NB4 (cell line): ENCODE measurements at regions not wholly inside any gene's neighbourhood (a gene's known extent, or its start where the extent isn't known, plus 50 kb on each side); places are given as distances from the start of the nearest gene placed in this dataset.

Source experiments
- DNase-seq: peaks from one replicate; pipeline ENCODE4 v3.0.0; 2010; ENCODE audit warnings: low read depth
- H3K4me3 ChIP-seq: one replicate; pipeline ENCODE4 v1.5.1; 2011; ENCODE audit warnings: mild to moderate bottlenecking, low read depth, low read length, moderate library complexity
- MYC ChIP-seq: IDR thresholded peaks from 2 replicates; pipeline ENCODE4 v1.6.1; 2011; ENCODE audit warnings: low read depth, low read length
- POLR2A ChIP-seq: IDR thresholded peaks from 2 replicates; pipeline ENCODE4 v1.6.1; 2011; ENCODE audit warnings: mild to moderate bottlenecking; ENCODE audit not compliant: insufficient read length; ENCODE audit errors: extremely low read depth
- TF ChIP-seq, protein P1 (sequence below): IDR thresholded peaks from one replicate; pipeline ENCODE4 v1.5.1; 2012; ENCODE audit warnings: low read depth, low read length
- TF ChIP-seq, protein P2 (sequence below): IDR thresholded peaks from 2 replicates; pipeline ENCODE4 v1.6.1; 2011; ENCODE audit warnings: low read depth, low read length

DNA sequence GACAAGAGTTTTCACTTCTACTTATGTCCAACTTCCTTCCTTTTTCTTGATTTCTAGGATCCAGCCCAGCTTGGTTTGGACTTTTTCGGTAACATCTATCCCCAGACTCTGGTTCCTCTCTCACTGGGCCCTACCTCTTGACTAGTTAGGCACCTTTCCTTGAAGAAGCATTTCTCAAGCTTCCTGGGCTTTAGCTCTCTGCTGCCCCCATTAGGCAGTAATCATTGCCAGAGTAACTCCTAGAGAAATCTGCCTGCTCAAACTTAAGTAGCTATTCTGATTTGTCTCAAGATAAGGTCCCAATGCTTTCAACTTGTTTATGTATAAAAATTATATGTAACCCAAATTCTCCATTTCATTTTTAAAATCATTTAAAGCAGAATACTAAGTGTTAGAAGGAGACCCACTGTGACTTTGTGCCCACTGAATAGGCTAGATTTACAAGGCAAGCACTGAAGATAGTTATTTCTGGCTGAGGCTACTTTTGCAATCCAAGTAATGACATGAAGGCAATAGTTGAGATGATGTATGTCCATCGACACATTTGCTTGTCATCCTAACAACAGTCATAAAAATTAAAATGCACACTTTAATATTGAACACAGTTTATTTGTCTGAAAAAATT lies 275.0 kb upstream of the G2E3 start:
- peak; percentile 47 for DNase-seq
- TF ChIP-seq MYC (no peak), POLR2A (no peak)
- TF ChIP-seq, protein P1, sequence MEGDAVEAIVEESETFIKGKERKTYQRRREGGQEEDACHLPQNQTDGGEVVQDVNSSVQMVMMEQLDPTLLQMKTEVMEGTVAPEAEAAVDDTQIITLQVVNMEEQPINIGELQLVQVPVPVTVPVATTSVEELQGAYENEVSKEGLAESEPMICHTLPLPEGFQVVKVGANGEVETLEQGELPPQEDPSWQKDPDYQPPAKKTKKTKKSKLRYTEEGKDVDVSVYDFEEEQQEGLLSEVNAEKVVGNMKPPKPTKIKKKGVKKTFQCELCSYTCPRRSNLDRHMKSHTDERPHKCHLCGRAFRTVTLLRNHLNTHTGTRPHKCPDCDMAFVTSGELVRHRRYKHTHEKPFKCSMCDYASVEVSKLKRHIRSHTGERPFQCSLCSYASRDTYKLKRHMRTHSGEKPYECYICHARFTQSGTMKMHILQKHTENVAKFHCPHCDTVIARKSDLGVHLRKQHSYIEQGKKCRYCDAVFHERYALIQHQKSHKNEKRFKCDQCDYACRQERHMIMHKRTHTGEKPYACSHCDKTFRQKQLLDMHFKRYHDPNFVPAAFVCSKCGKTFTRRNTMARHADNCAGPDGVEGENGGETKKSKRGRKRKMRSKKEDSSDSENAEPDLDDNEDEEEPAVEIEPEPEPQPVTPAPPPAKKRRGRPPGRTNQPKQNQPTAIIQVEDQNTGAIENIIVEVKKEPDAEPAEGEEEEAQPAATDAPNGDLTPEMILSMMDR: peak; percentile 81

DNA sequence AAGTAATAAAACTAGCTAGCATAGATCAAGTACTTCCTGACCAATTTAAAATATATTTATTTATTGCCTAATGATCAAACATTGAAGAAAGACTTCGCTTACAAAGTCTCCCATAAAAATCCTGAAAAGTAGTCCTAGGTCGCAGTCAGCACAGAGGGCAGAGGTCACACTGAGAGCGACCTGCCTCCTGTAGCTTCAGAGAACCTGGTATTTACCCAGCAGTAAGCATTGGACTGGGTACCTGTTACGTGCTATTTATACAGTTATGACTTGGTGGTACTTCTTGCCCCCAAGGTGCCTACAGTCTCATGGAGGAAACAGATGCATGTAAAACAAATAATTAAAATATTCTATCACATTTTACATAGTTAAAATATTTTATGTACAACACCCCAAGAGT lies 274.1 kb upstream of the G2E3 start:
- no peak overlapping the region for H3K4me3 ChIP-seq
- TF ChIP-seq POLR2A (no peak), MYC (no peak)
- TF ChIP-seq, protein P1: no peak
- TF ChIP-seq, protein P2, sequence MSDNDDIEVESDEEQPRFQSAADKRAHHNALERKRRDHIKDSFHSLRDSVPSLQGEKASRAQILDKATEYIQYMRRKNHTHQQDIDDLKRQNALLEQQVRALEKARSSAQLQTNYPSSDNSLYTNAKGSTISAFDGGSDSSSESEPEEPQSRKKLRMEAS: no peak
- no peak for DNase-seq

More for the DNA sequence above, 275.0 kb upstream of the G2E3 start:
- no peak overlapping the region for H3K4me3 ChIP-seq

DNA sequence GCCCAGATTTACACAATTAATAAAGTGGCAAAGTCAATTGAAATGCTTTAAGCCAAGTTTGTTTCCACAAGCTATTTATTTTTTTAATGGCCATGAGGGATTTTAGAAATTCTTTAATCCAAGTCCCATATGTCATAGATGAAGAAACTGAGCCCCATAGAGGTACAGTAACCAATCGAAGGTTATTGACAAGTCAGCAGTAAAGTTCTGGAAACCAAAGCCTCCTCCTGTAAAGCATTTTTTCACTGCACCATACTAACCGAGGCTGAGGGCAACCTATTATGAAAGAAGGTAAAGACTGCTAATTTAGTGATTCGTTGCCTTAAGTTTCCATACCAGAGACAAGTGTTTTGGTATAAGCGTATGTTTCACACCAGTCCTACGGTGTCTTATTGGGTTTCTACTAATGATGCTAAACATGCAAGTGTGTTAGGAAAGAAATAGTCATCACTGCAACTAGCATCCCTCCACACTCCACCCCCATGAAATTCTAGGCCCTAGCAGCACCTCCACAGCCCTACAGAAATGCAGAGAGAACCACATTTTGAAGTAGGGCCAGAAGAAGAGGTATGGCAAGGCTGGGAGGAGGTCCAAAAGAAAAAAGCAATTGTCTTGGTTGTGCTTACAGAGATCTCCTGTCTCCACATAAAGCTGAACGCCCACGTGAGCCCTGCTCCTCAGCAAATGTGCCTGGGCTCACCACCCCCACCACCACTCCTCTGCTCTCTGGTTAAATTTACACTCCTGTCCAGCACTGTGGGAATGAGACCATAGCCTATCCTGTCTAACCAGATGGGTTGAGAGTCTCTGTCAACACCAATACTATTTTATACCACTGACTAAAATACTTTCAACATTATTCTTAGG lies 271.1 kb upstream of the G2E3 start:
- H3K4me3 ChIP-seq: no peak overlapping the region
- DNase-seq: no peak
- TF ChIP-seq, protein P1: no peak
- no peak for TF ChIP-seq MYC
- no peak for TF ChIP-seq POLR2A
- TF ChIP-seq, protein P2: no peak

DNA sequence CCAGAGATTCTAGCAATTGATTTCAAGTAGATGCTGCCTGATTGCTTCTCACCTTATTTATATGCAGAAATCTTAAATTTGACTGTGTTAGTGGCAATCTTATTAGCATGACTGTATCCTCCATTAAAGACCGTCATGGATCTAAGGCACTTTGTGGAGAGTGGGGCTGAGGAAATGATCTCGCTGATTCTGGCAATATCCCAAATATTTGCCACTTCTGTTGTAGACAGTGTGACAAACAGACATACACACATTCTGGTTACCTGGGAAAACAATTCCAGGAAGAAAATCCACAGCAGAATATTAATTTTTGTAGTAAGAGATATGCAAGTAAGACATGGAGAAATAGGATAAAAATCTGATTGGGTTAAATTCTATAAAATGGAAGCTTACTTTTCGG lies 269.0 kb upstream of the G2E3 start:
- DNase-seq: no peak
- H3K4me3 ChIP-seq: no peak overlapping the region
- TF ChIP-seq, protein P1: no peak
- no peak for TF ChIP-seq MYC

DNA sequence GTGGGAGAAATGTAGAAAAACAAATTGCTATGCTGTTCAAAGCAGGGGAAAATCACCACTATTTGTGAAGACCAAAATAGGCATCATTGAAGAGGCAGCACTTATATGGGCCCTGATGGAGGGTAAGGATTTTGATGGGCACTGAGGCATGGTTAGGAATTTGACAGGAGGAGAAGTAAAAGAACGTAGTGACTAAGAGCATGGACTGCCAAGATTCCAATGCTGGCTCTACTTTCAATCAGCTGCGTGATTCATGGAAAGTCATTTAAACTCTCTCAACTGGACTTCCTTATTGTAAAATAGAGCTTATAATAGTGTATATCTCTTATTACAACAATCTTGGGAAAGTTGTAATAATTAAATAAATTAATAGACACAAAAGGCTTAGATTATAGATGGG lies 267.7 kb upstream of the G2E3 start:
- TF ChIP-seq POLR2A: no peak
- no peak for TF ChIP-seq MYC
- TF ChIP-seq, protein P2: no peak
- TF ChIP-seq, protein P1: no peak
- DNase-seq: no peak
- no peak overlapping the region for H3K4me3 ChIP-seq
